Activated CD4-positive, alpha-beta memory T cell treated with anti-CD3 and anti-CD28 coated beads, Interleukin-2, amount 10 ng/mL, durations not matched to agents 7 days and 5 days (primary cell): ENCODE measurements at regions not wholly inside any gene's neighbourhood (a gene's known extent, or its start where the extent isn't known, plus 50 kb on each side); places are given as distances from the start of the nearest gene placed in this dataset.

Source experiments
- CTCF ChIA-PET: fragments of 350-600 bp; sonication (Branson Sonifier 250); formaldehyde crosslinking; loops from one replicate; lab custom pipeline; 2021; ENCODE audit warnings: antibody characterized with exemption, inconsistent platforms; lab: Charles Lee
- POLR2A ChIA-PET: fragments of 350-600 bp; sonication (Branson Sonifier 250); formaldehyde crosslinking; loops from one replicate; lab custom pipeline; 2021; ENCODE audit warnings: antibody characterized with exemption; lab: Charles Lee
- DNase-seq: peaks from one replicate; pipeline ENCODE4 v3.0.0-alpha.2; 2020
- H3K27ac Mint-ChIP-seq: one replicate; pipeline ENCODE4 v1.8.0; 2021; ENCODE audit warnings: mild to moderate bottlenecking, mixed read lengths
- H3K27me3 Mint-ChIP-seq: one replicate; pipeline ENCODE4 v1.8.0; 2021; ENCODE audit warnings: mixed read lengths
- H3K36me3 Mint-ChIP-seq: one replicate; pipeline ENCODE4 v1.8.0; 2021; ENCODE audit warnings: low read depth, mixed read lengths
- H3K4me1 Mint-ChIP-seq: one replicate; pipeline ENCODE4 v1.8.0; 2021; ENCODE audit warnings: mixed read lengths
- H3K4me3 Mint-ChIP-seq: one replicate; pipeline ENCODE4 v1.8.0; 2021; ENCODE audit warnings: mild to moderate bottlenecking, mixed read lengths
- H3K9me3 Mint-ChIP-seq: one replicate; pipeline ENCODE4 v1.8.0; 2021; ENCODE audit warnings: mixed read lengths

GRCh38 chrX:7706032-7706431 lies 136.9 kb upstream of the VCX start:
- H3K27ac Mint-ChIP-seq = no peak overlapping the region
- H3K4me1 Mint-ChIP-seq = no peaks in the 10 kb centered on the region
- H3K4me3 Mint-ChIP-seq = no peak overlapping the region
- ChIA-PET CTCF (no interaction called here), POLR2A (no interaction called here)
- H3K36me3 Mint-ChIP-seq = no peaks in the 10 kb centered on the region
- H3K27me3 Mint-ChIP-seq = no peaks in the 10 kb centered on the region
- H3K9me3 Mint-ChIP-seq = no peaks in the 10 kb centered on the region
- no peak for DNase-seq

- H3K9me3 Mint-ChIP-seq = no peaks in the 10 kb centered on the region
- no peak for DNase-seq
- no peak overlapping the region for H3K27ac Mint-ChIP-seq
- no peak overlapping the region for H3K4me3 Mint-ChIP-seq
- ChIA-PET CTCF (no interaction called here), POLR2A (no interaction called here)
- H3K27me3 Mint-ChIP-seq = no peaks in the 10 kb centered on the region
- no peaks in the 10 kb centered on the region for H3K4me1 Mint-ChIP-seq
- H3K36me3 Mint-ChIP-seq = no peaks in the 10 kb centered on the region
Observed at GRCh38 chrX:7704205-7704604, 138.8 kb upstream of the VCX start.

GRCh38 chrX:7698248-7698647 lies 144.7 kb upstream of the VCX start:
- ChIA-PET POLR2A (no interaction called here), CTCF (no interaction called here)
- Mint-ChIP-seq H3K27ac (no peak overlapping the region), H3K36me3 (no peaks in the 10 kb centered on the region), H3K27me3 (no peaks in the 10 kb centered on the region), H3K4me1 (no peaks in the 10 kb centered on the region), H3K9me3 (no peaks in the 10 kb centered on the region), H3K4me3 (no peak overlapping the region)
- DNase-seq = no peak

- CTCF ChIA-PET = no interaction called here
- Mint-ChIP-seq H3K36me3 (no peaks in the 10 kb centered on the region), H3K4me3 (no peak overlapping the region), H3K4me1 (no peaks in the 10 kb centered on the region), H3K27me3 (no peaks in the 10 kb centered on the region), H3K9me3 (no peaks in the 10 kb centered on the region), H3K27ac (no peak overlapping the region)
- POLR2A ChIA-PET = no interaction called here
- no peak for DNase-seq
Observed at GRCh38 chrX:7690842-7691241, 152.1 kb upstream of the VCX start.

GRCh38 chrX:7689791-7690412 lies 153.1 kb upstream of the VCX start:
- ChIA-PET POLR2A (no interaction called here), CTCF (no interaction called here)
- H3K9me3 Mint-ChIP-seq = no peaks in the 10 kb centered on the region
- H3K27me3 Mint-ChIP-seq = no peaks in the 10 kb centered on the region
- H3K4me1 Mint-ChIP-seq = no peaks in the 10 kb centered on the region
- no peak overlapping the region for H3K4me3 Mint-ChIP-seq
- H3K36me3 Mint-ChIP-seq = no peaks in the 10 kb centered on the region
- no peak for DNase-seq
- H3K27ac Mint-ChIP-seq = no peak overlapping the region

GRCh38 chrX:7680181-7680580 lies 162.8 kb upstream of the VCX start:
- H3K4me1 Mint-ChIP-seq = no peaks in the 10 kb centered on the region
- no peaks in the 10 kb centered on the region for H3K9me3 Mint-ChIP-seq
- no peaks in the 10 kb centered on the region for H3K36me3 Mint-ChIP-seq
- H3K27me3 Mint-ChIP-seq = no peaks in the 10 kb centered on the region
- POLR2A ChIA-PET = no interaction called here
- no peak overlapping the region for H3K27ac Mint-ChIP-seq
- no peak overlapping the region for H3K4me3 Mint-ChIP-seq
- CTCF ChIA-PET = no interaction called here
- DNase-seq = no peak

- H3K27me3 Mint-ChIP-seq = no peaks in the 10 kb centered on the region
Observed at GRCh38 chrX:7654316-7654715, 188.7 kb upstream of the VCX start.

GRCh38 chrX:7647831-7648230 lies 195.1 kb upstream of the VCX start:
- CTCF ChIA-PET = no interaction called here
- no peaks in the 10 kb centered on the region for H3K9me3 Mint-ChIP-seq
- H3K4me1 Mint-ChIP-seq = no peaks in the 10 kb centered on the region
- no peaks in the 10 kb centered on the region for H3K36me3 Mint-ChIP-seq
- H3K27me3 Mint-ChIP-seq = no peaks in the 10 kb centered on the region
- POLR2A ChIA-PET = no interaction called here
- H3K27ac Mint-ChIP-seq = no peak overlapping the region
- no peak for DNase-seq
- no peak overlapping the region for H3K4me3 Mint-ChIP-seq

More at GRCh38 chrX:7654316-7654715, 188.7 kb upstream of the VCX start:
- no peaks in the 10 kb centered on the region for H3K9me3 Mint-ChIP-seq
- POLR2A ChIA-PET = no interaction called here
- no peaks in the 10 kb centered on the region for H3K36me3 Mint-ChIP-seq
- DNase-seq = no peak
- CTCF ChIA-PET = no interaction called here
- H3K4me1 Mint-ChIP-seq = no peaks in the 10 kb centered on the region
- H3K4me3 Mint-ChIP-seq = no peak overlapping the region
- H3K27ac Mint-ChIP-seq = no peak overlapping the region

- no peak overlapping the region for H3K4me3 Mint-ChIP-seq
- no peaks in the 10 kb centered on the region for H3K9me3 Mint-ChIP-seq
- no peaks in the 10 kb centered on the region for H3K27me3 Mint-ChIP-seq
- H3K27ac Mint-ChIP-seq = no peak overlapping the region
- no peak for DNase-seq
- no peaks in the 10 kb centered on the region for H3K4me1 Mint-ChIP-seq
- POLR2A ChIA-PET = no interaction called here
- H3K36me3 Mint-ChIP-seq = no peaks in the 10 kb centered on the region
- CTCF ChIA-PET = no interaction called here
Observed at GRCh38 chrX:7641141-7641540, 201.8 kb upstream of the VCX start.

- Mint-ChIP-seq H3K4me1 (no peaks in the 10 kb centered on the region), H3K4me3 (no peak overlapping the region), H3K27me3 (no peaks in the 10 kb centered on the region), H3K27ac (no peak overlapping the region), H3K36me3 (no peaks in the 10 kb centered on the region), H3K9me3 (no peaks in the 10 kb centered on the region)
- DNase-seq = no peak
- CTCF ChIA-PET = no interaction called here
- POLR2A ChIA-PET = no interaction called here
Observed at GRCh38 chrX:7640392-7640791, 202.6 kb upstream of the VCX start.

GRCh38 chrX:7638078-7638710 lies 204.8 kb upstream of the VCX start:
- CTCF ChIA-PET = no interaction called here
- H3K4me1 Mint-ChIP-seq = no peaks in the 10 kb centered on the region
- POLR2A ChIA-PET = no interaction called here
- no peaks in the 10 kb centered on the region for H3K36me3 Mint-ChIP-seq
- H3K27me3 Mint-ChIP-seq = no peaks in the 10 kb centered on the region
- H3K27ac Mint-ChIP-seq = no peak overlapping the region
- no peaks in the 10 kb centered on the region for H3K9me3 Mint-ChIP-seq
- no peak for DNase-seq
- no peak overlapping the region for H3K4me3 Mint-ChIP-seq

- ChIA-PET POLR2A (no interaction called here), CTCF (no interaction called here)
- Mint-ChIP-seq H3K9me3 (no peaks in the 10 kb centered on the region), H3K4me3 (no peak overlapping the region), H3K4me1 (no peaks in the 10 kb centered on the region), H3K36me3 (no peaks in the 10 kb centered on the region), H3K27ac (no peak overlapping the region), H3K27me3 (no peaks in the 10 kb centered on the region)
- DNase-seq = no peak
Observed at GRCh38 chrX:7637066-7637465, 205.9 kb upstream of the VCX start.

GRCh38 chrX:7635604-7636003 lies 207.4 kb upstream of the VCX start:
- ChIA-PET POLR2A (no interaction called here), CTCF (no interaction called here)
- no peak for DNase-seq
- Mint-ChIP-seq H3K4me1 (no peaks in the 10 kb centered on the region), H3K27me3 (no peaks in the 10 kb centered on the region), H3K27ac (no peak overlapping the region), H3K9me3 (no peaks in the 10 kb centered on the region), H3K36me3 (no peaks in the 10 kb centered on the region), H3K4me3 (no peak overlapping the region)

- no peaks in the 10 kb centered on the region for H3K4me1 Mint-ChIP-seq
- H3K27ac Mint-ChIP-seq = no peak overlapping the region
- H3K9me3 Mint-ChIP-seq = peaks cover 5% of the 10 kb centered on the region
- no peaks in the 10 kb centered on the region for H3K36me3 Mint-ChIP-seq
- H3K27me3 Mint-ChIP-seq = no peaks in the 10 kb centered on the region
- no peak overlapping the region for H3K4me3 Mint-ChIP-seq
- no peak for DNase-seq
- ChIA-PET POLR2A (no interaction called here), CTCF (no interaction called here)
Observed at GRCh38 chrX:7620560-7620959, 222.4 kb upstream of the VCX start.
